Ovary (tissue), 3 donors: ENCODE measurements at regions not wholly inside any gene's neighbourhood (a gene's known extent, or its start where the extent isn't known, plus 50 kb on each side); places are given as distances from the start of the nearest gene placed in this dataset.

ENCODE experiments used
- CTCF ChIP-seq, 3 donors: fragments of 450-650 bp in 2 of 3; fragments of 200-600 bp in 1 of 3; IDR thresholded peaks; one replicate each; pipeline versions ENCODE4 v1.5.1 to v1.8.0; 2016 to 2022; ENCODE audit warnings: antibody characterized with exemption in 3 of 3, mild to moderate bottlenecking in 1 of 3
- EP300 ChIP-seq: sonication (generic); formaldehyde crosslinking; IDR thresholded peaks from one replicate; pipeline ENCODE4 v1.6.1; 2017; ENCODE audit warnings: antibody characterized with exemption
- POLR2A ChIP-seq: fragments of 450-650 bp; IDR thresholded peaks from one replicate; pipeline ENCODE4 v1.6.1; 2017; ENCODE audit warnings: antibody characterized with exemption, mild to moderate bottlenecking, moderate library complexity
- donor health status: DM: no; HTN: no; CAD: no.

GRCh38 chr2:228625481-228625880, 444.0 kb upstream of the SPHKAP start:
- no peak for TF ChIP-seq POLR2A
- TF ChIP-seq CTCF (IDR thresholded peaks at IDR 0.05) = no peak
- no peak for TF ChIP-seq EP300
